ENCODE measurements at regions not wholly inside any gene's neighbourhood (a gene's known extent, or its start where the extent isn't known, plus 50 kb on each side); places are given as distances from the start of the nearest gene placed in this dataset.

- FAIRE-seq, result no peak
- no peak for TF ChIP-seq CTCF (IDR thresholded peaks at IDR 0.05; ENCODE audit: insufficient read depth, missing control alignments)
- no peak for DNase-seq (ENCODE audit: insufficient read length, low spot score)
Measured at GRCh38 chr22:27307545-27308247, 493.9 kb downstream of the MN1 start.

DNA sequence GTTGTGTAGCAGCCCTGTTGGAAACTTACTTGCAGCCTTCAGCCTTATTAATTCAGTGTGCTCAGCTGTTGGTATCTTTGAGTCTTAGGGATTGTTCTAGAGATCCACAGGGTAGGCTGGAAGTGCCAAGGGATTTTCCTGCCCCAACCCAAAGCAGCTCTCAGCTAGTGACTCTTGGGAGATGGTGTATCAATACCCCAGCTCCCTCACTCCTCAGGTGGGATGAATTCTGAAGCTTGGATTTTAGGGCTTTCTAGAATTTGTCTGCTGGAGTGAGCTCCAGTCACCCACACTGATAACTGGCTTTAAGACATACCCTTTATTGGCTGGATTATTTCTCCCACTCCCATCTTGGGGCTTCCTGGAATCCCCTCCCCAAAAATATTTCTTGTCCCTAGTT lies 493.0 kb downstream of the MN1 start:
- DNase-seq (ENCODE audit: insufficient read length, low spot score) (no peak), FAIRE-seq (no peak)
- no peak for TF ChIP-seq CTCF (IDR thresholded peaks at IDR 0.05; ENCODE audit: insufficient read depth, missing control alignments)

GRCh38 chr22:27309697-27310096 lies 491.9 kb downstream of the MN1 start:
- no peak for TF ChIP-seq CTCF (IDR thresholded peaks at IDR 0.05; ENCODE audit: insufficient read depth, missing control alignments)
- DNase-seq (ENCODE audit: insufficient read length, low spot score) (no peak), FAIRE-seq (no peak)

DNA sequence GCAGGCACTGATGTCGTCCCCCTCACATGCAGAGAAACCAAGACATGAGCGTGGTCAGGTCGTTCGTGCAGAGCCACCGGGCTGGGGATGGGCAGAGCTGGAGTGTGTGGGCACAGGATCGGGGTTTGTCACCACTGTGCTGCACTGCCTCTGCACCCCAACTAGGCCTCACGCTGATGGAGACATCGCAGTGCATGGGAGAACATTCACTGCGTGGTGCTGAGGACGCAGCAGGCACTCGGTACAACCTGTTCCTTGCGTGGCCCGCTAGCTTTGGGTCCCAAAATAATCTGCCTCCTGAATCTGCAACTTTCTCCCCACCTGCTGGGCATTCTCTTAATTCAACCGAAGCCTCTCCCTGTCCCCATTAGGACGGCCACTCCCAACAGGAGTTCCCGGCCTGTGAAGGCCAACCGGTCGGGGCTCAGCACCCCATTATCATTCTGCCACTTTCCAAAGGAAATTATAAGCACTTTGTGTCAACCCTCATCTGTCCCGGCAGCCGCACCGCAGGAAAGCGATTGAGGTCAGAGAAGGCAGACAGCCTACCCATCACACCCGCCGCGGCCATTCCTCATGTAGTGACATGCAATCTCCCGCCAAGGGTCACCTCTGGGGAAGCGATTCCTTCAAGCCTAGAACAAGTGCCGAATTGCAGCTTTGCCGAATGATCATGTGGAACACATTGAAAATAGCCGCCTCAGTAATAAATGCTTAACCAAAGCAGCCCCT lies 490.4 kb downstream of the MN1 start:
- no peak for TF ChIP-seq CTCF (IDR thresholded peaks at IDR 0.05; ENCODE audit: insufficient read depth, missing control alignments)
- FAIRE-seq, result no peak
- no peak for DNase-seq (ENCODE audit: insufficient read length, low spot score)

GRCh38 chr22:27311698-27312550 lies 489.6 kb downstream of the MN1 start:
- DNase-seq (ENCODE audit: insufficient read length, low spot score), result no peak
- TF ChIP-seq CTCF (IDR thresholded peaks at IDR 0.05; ENCODE audit: insufficient read depth, missing control alignments), result no peak
- no peak for FAIRE-seq

GRCh38 chr22:27312565-27312964 lies 489.0 kb downstream of the MN1 start:
- DNase-seq (ENCODE audit: insufficient read length, low spot score) (no peak), FAIRE-seq (no peak)
- no peak for TF ChIP-seq CTCF (IDR thresholded peaks at IDR 0.05; ENCODE audit: insufficient read depth, missing control alignments)

Data from D721Med (cell line).